Transverse colon (tissue), 4 donors: ENCODE measurements at regions not wholly inside any gene's neighbourhood (a gene's known extent, or its start where the extent isn't known, plus 50 kb on each side); places are given as distances from the start of the nearest gene placed in this dataset.

Experiments used
- DNase-seq: peaks from one replicate; pipeline ENCODE4 v3.0.0-alpha.2; 2019
- H3K27ac ChIP-seq, 4 donors: fragments of 200-600 bp; sonication (generic); 2 replicates each; pipeline ENCODE4 v1.5.1; 2016 to 2018; ENCODE audit warnings: inconsistent platforms in 4 of 4
- H3K27me3 ChIP-seq: fragments of 200-600 bp; sonication (generic); 2 replicates; pipeline ENCODE4 v1.5.1; 2017; ENCODE audit warnings: inconsistent platforms
- H3K36me3 ChIP-seq, 4 donors: fragments of 200-600 bp; sonication (generic); 2 replicates each; pipeline ENCODE4 v1.5.1; 2017 to 2019; ENCODE audit warnings: inconsistent platforms in 4 of 4
- H3K4me1 ChIP-seq, 4 donors: fragments of 200-600 bp; sonication (generic); 2 replicates each; pipeline ENCODE4 v1.5.1; 2017 to 2020; ENCODE audit warnings: inconsistent platforms in 4 of 4
- H3K4me3 ChIP-seq, 4 donors: fragments of 200-600 bp; sonication (generic); 1 replicate in 1 of 4; 2 replicates in 3 of 4; pipeline versions ENCODE4 v1.5.1 to v1.6.1; 2017 to 2019; ENCODE audit warnings: inconsistent platforms in 4 of 4
- H3K9me3 ChIP-seq, 2 donors: fragments of 200-600 bp; sonication (generic); 2 replicates each; pipeline ENCODE4 v1.5.1; 2017 to 2019; ENCODE audit warnings: inconsistent platforms in 2 of 2
- EP300 ChIP-seq: sonication (generic); formaldehyde crosslinking; IDR thresholded peaks from one replicate; pipeline ENCODE4 v1.6.1; 2017; ENCODE audit warnings: antibody characterized with exemption, low read depth
- POLR2A ChIP-seq: fragments of 450-650 bp; IDR thresholded peaks from one replicate; pipeline ENCODE4 v1.6.1; 2016; ENCODE audit warnings: antibody characterized with exemption, mild to moderate bottlenecking, moderate library complexity
- POLR2AphosphoS5 ChIP-seq, 3 donors: sonication (generic); formaldehyde crosslinking; IDR thresholded peaks; one replicate each; pipeline ENCODE4 v1.6.1; 2016; ENCODE audit warnings: antibody characterized with exemption in 3 of 3
- WGBS, 2 donors: methylation state at CpG; one replicate each; pipeline ENCODE4 v1.1.5; 2018; ENCODE audit warnings: low coverage in 1 of 2; 5-methylcytosine and 5-hydroxymethylcytosine counted together
- in situ Hi-C, 4 donors: fragments of 200-750 bp; cut with MboI; loops; one replicate each; pipeline versions ENCODE4 v1.15.0 to v1.15.1; 2017; ENCODE audit warnings: low sequenced_read_pairs in 3 of 4, low pct_ligation_motif_present in 1 of 4, low pct_unique_long_range_greater_than_20kb in 1 of 4
- intact Hi-C: fragments of 100-400 bp; cut with DNase I; formaldehyde crosslinking; loops from one replicate; pipeline ENCODE4 v1.15.1; 2023; ENCODE audit warnings: low total_unique reads
- TF ChIP-seq, protein P1 (sequence below), 5 experiments: fragments of 200-600 bp in 3 of 5; fragments of 450-650 bp in 2 of 5; sonication (generic) in 3 of 5; IDR thresholded peaks; 1 replicate in 2 of 5; 2 replicates in 3 of 5; pipeline ENCODE4 v1.5.1; 2016 to 2017; ENCODE audit warnings: antibody characterized with exemption in 5 of 5, inconsistent platforms in 3 of 5, mild to moderate bottlenecking in 2 of 5, moderate library complexity in 1 of 5

DNA sequence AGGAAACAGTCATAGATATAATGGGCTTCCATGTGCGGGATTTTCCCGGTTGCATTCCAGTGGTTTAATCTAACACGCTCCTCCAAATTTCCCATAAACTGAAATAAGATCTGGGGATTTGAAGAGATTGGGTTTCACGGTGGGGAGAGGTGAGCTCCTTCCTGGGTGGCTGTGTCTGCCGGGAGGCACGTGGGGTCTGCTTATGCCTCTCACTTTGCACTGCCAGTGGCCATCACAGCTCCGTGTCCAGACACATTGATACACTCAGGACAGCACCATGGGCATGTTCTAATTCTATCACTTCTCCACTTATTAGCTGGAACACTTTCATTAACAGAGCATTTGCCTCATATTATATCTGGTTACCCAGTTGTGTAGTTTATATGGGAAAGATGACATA is 73.4 kb downstream of the SOX1 start:
- in situ Hi-C loops (no loop called here), intact Hi-C loops (no loop called here)
- TF ChIP-seq, protein P1, sequence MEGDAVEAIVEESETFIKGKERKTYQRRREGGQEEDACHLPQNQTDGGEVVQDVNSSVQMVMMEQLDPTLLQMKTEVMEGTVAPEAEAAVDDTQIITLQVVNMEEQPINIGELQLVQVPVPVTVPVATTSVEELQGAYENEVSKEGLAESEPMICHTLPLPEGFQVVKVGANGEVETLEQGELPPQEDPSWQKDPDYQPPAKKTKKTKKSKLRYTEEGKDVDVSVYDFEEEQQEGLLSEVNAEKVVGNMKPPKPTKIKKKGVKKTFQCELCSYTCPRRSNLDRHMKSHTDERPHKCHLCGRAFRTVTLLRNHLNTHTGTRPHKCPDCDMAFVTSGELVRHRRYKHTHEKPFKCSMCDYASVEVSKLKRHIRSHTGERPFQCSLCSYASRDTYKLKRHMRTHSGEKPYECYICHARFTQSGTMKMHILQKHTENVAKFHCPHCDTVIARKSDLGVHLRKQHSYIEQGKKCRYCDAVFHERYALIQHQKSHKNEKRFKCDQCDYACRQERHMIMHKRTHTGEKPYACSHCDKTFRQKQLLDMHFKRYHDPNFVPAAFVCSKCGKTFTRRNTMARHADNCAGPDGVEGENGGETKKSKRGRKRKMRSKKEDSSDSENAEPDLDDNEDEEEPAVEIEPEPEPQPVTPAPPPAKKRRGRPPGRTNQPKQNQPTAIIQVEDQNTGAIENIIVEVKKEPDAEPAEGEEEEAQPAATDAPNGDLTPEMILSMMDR (IDR thresholded peaks at IDR 0.05), result no peak
- TF ChIP-seq EP300 (no peak), POLR2A (no peak), POLR2AphosphoS5 (IDR thresholded peaks at IDR 0.05) (no peak)
- Histone ChIP-seq H3K4me1 (no peaks in the 10 kb centered on the region), H3K4me3 (no peak overlapping the region), H3K9me3 (no peaks in the 10 kb centered on the region), H3K27ac (no peak overlapping the region), H3K36me3 (no peaks in the 10 kb centered on the region), H3K27me3 (no peaks in the 10 kb centered on the region)
- 76 to 95% methylated on average over 3 to 7 of the region's 7 CpGs for WGBS, 2 donors
- no peak for DNase-seq

DNA sequence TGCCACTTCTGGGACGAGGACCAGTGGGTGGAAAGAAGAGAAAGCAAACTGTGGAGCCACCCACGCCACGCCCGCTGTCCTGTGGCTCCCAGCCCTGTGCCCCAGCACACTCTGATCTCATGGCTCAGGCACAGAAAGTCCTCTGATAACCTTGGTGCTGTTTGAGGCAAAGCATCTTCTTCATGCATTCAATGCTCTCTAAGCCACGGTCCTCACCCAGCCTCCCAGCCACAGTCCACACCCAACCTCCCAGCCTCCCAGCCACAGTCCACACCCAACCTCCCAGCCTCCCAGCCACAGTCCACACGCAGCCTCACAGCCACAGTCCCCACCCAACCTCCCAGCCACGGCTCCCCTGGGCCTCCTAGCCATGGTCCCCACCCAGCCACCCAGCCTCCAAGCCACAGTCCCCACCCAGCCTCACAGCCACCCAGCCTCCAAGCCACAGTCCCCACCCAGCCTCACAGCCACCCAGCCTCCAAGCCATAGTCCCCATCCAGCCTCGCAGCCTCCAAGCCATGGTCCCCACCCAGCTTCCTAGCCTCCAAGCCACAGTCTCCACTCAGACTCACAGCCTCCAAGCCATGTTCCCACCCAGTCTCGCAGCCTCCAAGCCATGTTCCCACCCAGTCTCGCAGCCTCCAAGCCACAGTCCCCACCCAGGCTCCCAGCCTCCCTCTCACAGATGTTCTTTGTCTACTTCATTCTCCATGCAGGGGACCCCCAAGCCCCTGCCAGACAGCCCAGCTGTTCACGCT is 74.9 kb downstream of the SOX1 start:
- no peak for TF ChIP-seq POLR2A
- no peak for TF ChIP-seq EP300
- TF ChIP-seq POLR2AphosphoS5 (IDR thresholded peaks at IDR 0.05), result no peak
- TF ChIP-seq, protein P1 (IDR thresholded peaks at IDR 0.05), result no peak
- intact Hi-C loops (no loop called here), in situ Hi-C loops (no loop called here)
- Histone ChIP-seq H3K27ac (no peak overlapping the region), H3K4me3 (no peak overlapping the region), H3K36me3 (no peaks in the 10 kb centered on the region), H3K9me3 (no peaks in the 10 kb centered on the region), H3K4me1 (no peaks in the 10 kb centered on the region), H3K27me3 (no peaks in the 10 kb centered on the region)
- DNase-seq, result peak; percentile 23
- 70% methylated on average over 11 of the region's 11 CpGs; no CpG with 5 or more reads in 1 of the 2 donors for WGBS, 2 donors

DNA sequence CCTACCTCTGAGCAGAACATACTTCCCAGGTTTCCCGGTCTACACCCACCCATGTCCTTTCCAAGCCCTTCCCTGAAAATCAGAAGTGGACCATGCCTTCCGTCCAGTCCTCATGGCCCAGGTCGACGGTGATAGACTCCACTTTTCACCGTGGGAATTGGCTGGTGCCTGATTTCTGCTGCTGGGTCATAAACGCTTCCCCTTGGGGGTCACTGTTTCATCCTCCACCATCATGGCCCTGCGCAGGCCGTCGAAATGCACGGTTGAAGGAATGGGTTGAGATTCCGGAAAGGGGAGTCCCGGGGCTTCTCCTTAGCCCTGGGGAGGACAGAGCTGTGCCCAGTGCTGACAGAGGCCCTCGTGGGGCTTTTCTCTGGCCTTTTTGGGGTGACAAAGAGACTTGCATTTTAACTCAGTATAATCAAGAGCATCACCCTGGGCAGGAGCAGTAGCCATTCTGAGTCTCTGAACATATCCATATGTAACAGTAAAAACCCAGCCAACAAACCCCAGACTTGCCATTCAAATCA is 75.5 kb downstream of the SOX1 start:
- Histone ChIP-seq H3K27me3 (no peaks in the 10 kb centered on the region), H3K27ac (no peak overlapping the region), H3K4me1 (no peaks in the 10 kb centered on the region), H3K9me3 (no peaks in the 10 kb centered on the region), H3K36me3 (no peaks in the 10 kb centered on the region), H3K4me3 (no peak overlapping the region)
- TF ChIP-seq POLR2A, result no peak
- TF ChIP-seq, protein P1 (IDR thresholded peaks at IDR 0.05), result no peak
- no peak for DNase-seq
- in situ Hi-C loops (no loop called here), intact Hi-C loops (no loop called here)
- WGBS, 2 donors, result 86% methylated on average over 12 of the region's 13 CpGs; no CpG with 5 or more reads in 1 of the 2 donors

DNA sequence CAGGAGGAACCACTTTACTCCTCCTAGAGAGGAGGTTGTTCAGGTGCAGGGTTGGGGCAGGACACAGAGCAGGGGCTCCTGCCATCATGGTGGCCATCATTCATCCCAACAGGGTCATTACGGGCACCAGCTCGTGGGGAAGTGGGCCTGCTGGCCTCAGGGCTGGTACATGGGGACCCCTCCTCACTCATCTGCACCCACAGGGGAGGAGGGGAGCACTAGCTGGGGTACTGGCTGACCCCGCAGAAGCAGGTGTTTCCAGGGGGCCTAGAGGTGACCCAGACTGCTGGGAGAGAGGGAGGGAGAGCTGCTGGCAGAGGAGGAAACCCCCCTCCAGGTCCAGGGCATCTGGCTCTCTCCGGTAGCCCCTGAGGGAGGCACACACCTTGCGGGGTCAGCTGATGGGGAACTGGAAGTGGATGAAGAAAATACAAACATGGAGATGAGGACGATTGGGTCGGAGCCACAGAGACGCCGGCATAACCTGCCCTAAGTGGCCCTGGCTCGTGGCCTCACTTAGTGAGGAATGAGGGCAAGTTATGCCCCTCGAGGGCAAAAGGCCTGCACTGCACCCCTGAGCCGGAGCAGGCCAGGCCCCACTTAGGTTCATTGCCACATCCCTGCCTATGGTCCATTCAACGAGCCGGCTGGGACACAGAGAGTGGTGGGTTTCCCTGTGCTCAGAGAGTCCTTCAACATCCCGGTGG is 76.2 kb downstream of the SOX1 start:
- no peaks in the 10 kb centered on the region for H3K27me3 ChIP-seq
- intact Hi-C loops, result no loop called here
- no peak overlapping the region for H3K27ac ChIP-seq
- H3K36me3 ChIP-seq, result no peaks in the 10 kb centered on the region
- WGBS, 2 donors, result 87 to 100% methylated on average over 1 to 15 of the region's 15 CpGs
- in situ Hi-C loops, result no loop called here
- no peaks in the 10 kb centered on the region for H3K9me3 ChIP-seq
- no peak for TF ChIP-seq POLR2AphosphoS5 (IDR thresholded peaks at IDR 0.05)
- TF ChIP-seq, protein P1 (IDR thresholded peaks at IDR 0.05), result no peak
- TF ChIP-seq EP300, result no peak
- no peak for TF ChIP-seq POLR2A
- no peak overlapping the region for H3K4me3 ChIP-seq
- no peak for DNase-seq
- no peaks in the 10 kb centered on the region for H3K4me1 ChIP-seq
